NCI-H187 (cell line): ENCODE measurements at regions not wholly inside any gene's neighbourhood (a gene's known extent, or its start where the extent isn't known, plus 50 kb on each side); places are given as distances from the start of the nearest gene placed in this dataset.
"Not testable (repeated sequence)": the region's sequence is repeated elsewhere in the genome, so short reads cannot be mapped to it uniquely, and the experiment has no call there.

ENCODE experiments used
- DNase-seq, 2 experiments: peaks; one replicate each; lab custom pipeline; 2025; lab: John Stamatoyannopoulos, UW

DNA sequence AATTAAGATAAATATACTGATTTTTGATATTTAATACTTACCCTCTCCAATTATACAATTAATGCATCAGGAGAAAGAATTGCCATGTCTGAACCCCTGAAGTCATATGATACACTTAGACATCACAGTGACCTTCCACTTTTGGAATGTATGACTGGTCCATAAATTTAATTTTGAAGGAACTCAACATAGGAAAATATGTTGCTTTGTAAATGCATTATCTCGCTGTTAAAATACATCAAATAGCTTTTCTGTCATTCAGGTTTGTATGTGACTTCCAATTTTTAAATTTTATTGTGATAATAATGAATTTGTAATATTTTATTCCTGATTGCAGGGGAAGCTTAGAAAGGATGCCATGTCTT, 631.9 kb upstream of the ANKRD30A start:
- no peak for DNase-seq

DNA sequence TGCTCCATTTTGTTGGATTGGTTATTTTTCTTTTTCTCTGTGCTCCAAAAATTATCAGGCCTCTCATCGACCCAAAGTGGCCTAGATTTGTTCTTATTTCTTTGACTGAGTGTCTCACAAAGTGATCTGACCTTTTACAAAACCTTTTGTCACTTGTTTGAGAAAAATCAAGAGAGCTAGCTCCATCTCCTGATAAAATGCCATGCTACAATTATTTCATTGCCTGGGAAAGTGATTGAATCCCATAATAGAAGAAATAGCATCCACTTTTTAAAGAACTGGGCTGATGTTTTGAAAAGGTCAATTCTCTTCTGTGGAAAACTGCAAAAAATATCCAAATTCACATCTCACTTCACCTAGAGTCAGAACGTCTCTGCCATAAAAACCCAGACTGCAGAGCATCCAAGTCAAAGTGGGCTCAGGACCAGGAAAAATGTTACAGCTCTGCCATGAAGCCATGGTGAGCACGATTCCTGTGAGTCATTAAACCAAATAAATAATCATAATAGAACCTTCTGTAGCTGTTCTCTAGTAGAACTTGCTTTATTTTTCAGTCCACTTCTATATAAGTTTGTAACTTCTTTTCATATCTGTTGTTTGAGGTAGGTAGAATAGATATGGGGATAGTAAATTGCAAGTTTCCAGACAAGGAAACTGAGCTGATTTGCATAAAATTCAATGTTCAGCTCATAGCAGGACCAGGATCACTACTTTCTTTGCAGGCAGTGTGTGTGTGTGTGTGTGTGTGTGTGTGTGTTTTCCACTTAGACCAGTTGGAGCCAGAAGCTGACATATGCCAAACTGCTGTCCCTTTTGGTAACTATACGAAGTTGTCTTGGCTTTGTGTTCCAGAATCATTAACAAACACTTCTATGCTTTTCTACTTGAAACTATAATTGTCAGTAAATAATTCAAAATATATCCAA, 632.5 kb upstream of the ANKRD30A start:
- DNase-seq: no peak

DNA sequence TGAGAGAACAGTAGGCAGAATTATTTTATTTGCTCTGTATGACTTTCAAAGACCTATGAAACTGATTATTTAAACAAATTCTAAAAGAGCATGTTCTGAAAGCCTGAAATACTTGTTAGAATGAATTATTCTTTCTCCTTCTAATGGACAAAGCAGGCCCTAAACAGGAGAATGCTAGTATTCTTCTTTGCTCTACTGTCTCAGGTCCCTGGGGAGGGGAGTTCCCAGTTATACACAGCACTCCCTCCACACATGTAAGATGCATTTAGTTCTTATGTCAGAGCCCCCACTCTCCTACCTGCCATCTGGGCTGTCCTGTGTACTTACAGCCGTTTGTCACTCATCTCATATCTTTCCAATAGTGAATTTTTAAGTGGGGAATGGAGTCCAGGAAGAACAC, 633.5 kb upstream of the ANKRD30A start:
- DNase-seq: no peak

DNA sequence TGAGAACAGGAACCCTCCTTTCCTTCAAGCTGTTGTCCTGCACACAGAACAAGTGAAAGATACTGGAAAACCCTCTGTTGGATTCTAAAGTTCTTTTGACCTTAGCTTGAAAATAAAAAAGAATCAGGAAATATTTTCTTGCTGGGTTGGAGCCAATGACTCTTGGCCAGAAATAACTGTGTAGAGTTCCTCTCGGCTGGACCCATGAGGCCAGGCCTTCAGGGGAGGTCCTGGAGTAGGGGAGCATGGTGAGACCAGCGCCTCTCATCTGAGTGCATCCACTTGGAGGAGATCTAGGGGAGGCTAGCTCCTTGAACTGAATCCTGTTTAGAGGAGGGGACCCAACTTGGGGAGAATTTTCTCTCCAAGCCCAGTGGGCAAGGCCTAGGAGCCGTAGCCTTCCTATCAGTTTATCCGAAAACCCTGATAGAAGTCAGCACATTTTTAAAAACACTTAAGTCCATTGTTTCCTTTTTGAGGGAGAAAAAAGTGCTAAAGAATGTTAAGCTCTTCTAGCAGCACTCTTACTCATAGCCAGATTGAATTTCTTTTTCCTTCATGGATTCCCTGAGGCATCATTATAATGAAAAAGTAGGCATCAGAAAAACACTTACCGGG, 635.7 kb upstream of the ANKRD30A start:
- DNase-seq: no peak

DNA sequence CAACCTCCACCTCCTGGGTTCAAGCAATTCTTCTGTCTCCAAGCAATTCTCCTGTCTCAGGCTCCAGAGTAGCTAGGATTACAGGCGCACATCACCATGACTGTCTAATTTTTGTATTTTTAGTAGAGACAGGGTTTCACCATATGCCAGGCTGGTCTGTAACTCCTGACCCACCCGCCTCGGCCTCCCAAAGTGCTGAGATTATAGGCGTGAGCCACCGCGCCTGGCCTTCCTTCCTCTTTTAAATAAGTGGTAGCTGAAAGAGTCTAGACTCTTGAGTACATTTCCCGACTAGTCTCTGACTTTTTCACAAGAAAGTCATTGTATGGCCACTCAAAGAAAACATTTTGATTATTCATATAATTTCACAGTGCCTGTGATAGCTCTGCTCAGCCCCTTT, 636.2 kb upstream of the ANKRD30A start:
- DNase-seq: no peak

DNA sequence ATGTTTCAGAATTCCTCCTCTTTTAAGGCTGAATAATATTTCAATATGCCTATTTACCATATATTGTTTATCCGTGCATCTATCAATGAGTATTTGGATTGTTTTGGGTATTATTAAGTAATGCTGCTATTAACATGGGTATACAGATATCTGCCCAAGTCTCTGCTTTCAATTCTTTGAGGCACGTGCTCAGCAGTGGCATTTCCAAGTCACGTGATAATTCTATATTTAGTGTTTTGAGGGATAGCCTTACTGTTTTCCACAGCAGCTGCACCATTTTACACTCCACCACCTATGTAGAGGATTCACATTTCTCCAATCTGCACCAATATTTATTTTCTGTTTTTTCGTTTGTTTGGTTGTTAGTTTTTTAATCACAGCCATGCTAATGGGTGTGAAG, 636.8 kb upstream of the ANKRD30A start:
- DNase-seq: no peak

DNA sequence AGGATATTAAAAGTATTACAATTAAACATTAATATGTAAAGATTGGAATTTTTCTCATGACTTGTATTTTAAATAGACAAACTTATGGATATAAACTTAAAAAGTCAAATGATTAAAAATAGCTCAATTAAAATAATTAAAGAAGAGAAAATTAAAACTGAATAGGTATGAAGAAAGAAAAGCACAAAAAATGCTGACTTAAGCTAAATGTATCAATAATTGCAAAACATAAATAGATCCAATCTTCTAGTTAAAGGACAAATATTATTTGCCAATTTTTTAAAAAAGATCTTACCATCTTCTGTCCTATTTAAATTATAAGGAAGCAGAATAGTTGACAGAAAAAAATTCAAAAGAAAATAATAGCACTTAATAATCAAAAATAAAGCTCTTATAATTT, 646.3 kb upstream of the ANKRD30A start:
- no peak for DNase-seq

DNA sequence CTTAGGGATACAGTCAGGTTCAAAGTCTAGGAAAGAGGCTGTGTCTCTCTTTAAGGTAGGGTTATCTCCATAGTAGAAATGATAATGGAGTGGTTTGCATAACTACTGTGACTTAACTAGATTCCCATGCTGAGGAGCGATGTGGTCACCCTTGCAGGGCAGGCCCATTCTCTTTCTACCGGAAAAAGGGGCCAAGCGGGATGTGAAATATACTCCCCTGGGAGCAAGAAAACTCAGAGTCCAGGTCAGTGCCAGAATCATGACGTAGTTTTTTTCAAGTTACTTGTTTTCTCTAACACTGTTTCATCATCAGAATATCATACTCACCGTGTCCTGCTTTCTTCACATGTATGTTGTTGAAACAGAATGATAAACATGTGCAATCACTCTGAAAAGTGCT, 649.0 kb upstream of the ANKRD30A start:
- no peak for DNase-seq

DNA sequence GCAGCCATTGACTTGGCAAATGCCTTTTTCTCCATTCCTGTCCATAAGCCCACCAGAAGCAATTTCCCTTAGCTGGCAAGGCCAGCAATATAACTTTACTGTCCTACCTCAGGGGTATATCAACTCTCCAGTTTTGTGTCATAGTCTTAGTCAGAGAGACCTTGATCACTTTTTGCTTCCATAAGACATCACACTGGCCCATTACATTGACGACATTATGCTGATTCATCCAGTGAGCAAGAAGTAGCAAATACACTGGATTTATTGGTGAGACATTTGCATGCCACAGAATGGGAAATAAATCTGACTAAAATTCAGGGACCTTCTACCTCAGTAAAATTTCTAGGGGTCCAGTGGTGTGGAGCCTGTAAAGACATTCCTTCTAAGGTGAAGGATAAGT, 649.7 kb upstream of the ANKRD30A start:
- DNase-seq: no peak

DNA sequence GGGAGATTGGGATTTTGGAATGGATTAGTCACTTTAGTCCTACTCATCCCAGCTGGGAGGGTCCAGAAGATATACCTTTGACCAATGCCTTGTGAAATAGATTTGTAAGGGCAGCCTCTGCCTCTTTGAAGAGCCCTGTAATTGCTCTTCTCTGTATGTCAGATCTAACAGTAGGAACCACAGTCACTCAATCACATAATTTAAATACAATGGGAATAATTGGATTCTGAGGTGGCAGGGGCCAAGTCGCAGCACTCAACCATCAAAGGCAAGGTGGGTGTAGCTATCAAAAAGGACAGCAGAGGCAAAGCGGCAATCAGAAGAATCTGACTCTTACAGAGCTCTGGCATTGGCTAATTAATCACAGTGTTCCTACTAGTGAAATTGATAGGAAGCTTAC, 650.9 kb upstream of the ANKRD30A start:
- no peak for DNase-seq

DNA sequence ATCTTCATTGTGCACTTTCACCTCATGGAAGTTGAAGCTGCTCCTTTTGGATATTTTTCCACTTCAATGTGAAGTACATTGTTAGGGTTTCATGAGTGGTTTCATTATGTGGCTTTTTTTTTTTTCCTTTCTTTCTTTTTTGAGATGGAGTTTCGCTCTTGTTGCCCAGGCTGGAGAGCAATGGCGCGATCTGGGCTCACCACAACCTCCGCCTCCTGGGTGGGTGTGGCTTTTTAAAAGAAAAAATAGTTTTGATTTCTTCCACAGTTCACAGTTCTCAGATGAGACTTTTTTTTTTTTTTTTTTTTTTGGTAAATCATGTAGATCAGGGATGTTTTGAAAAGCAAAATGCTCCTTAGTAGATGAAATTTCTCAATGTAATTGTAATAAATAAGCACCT, 652.3 kb upstream of the ANKRD30A start:
- no peak for DNase-seq

DNA sequence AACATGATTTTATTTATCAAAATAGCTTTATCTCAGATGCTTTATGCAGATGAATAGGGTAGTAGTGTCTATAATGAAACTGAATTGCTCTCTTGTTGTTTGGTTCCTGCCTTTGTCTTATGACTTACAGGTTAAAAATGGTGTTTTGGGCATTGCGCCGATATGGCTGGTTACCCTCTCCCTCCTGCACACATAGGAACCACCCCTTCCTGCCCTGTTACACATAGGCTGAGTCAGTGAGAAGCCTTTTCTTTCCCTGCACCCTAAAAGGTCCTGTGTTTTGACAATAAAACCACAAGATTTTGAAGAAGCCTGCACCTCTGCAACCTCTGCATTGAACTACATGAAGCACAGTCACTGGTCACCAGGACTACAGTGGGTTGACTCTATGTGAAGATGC, 655.8 kb upstream of the ANKRD30A start:
- no peak for DNase-seq

DNA sequence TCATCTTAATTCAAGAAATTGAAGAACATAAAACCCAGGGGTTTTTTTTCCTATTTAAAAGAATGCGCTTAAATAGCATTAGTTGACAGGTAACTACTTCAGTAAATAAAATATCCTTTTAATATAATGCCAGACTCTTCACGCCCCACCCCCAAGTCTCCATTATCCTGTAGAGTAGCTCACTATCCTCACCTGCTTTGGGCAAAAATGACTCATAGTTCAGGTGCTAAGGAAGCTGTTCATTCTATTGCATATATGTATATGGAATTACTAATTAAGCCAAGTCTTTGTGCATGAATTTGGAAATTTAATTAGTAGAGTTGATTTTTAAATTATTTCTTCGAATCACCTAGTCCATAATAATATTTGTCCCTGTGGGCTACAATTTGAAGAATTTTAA, 656.8 kb upstream of the ANKRD30A start:
- no peak for DNase-seq

DNA sequence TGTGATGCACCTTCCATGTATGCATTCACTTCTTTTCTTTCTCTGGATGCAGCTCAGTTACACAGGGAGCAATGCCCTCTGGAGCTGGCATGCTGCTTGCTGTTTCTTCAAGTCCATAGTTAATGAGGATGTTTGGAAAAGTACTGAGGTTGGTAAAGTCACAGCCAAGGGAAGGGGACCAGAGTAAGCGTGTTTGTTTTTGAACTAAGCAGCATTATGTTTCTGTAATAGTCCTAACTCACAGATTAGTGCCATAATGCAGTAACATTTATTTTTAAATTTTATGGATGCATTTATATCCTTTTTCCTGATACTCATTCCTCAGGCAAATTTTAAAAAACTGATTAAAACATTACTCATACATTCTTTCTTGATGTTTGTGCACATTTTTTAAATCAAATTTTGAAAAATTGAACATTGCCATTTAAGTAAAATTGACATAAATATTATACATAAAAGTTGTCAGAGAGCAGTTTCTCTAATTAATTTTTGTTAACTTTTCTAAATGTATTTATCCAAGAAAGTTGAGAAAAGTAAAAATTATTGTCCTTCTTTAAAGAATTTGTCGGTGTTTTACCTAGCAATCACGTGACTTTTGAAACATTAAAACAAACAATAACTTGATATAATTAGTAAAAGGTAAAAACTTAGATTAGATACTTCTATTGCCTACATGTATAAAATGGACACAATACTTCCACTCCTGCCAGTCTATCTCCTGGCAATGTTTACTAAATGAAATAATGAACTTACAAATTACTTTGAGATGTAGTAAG, 659.6 kb upstream of the ANKRD30A start:
- no peak for DNase-seq

DNA sequence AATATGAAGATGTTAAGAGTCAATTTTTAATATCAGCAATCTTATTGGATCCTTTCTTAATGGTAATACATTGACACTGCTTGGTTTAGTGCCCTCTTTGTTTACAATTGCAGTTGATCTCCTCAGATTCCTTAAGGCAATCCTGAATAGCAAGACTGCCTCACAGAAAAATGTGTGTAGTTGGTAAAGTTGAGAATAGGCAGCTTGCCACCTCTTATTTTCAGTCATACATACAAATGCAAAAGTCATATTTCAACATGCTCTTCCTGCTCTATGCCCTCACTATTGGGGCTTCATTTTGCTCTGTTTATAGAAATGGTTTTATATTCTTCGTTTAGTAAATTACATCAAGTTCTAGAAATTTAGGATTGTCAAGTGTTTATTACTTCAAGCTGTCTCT, 661.1 kb upstream of the ANKRD30A start:
- DNase-seq: no peak

DNA sequence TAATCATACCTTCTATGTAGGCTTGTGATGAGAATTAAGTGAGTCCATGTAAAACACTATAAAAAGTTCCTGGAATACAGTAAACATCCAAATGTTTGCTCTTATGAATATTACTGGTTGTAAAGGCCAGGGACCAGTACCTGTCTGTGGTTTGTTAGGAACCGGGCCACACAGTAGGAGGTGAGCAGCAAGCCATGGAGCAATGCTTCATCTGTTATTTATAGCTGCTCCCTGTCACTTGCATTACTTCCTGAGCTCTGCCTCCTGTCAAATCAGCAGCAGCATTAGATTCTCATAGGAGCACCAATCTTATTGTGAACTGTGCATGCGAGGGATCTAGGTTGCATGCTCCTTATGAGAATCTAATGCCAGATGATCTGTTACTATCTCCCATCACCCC, 662.0 kb upstream of the ANKRD30A start:
- no peak for DNase-seq

DNA sequence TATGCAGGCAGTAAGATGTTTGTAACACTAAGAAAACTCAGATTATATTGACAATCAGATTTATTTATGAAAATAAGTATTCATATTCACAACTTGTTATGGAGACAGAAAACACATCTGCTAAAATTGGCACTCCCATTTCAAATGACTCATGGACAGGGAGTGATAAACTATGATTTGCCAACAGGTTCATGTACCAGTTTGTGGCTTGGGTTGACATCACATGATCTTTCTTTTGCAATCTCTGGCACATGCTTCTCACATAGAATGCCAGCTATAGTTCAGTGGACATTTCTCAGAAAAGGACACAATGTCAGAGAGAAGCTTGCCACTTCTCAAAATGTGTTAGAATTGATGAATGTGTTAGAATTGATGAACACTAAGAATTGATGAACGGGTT, 663.2 kb upstream of the ANKRD30A start:
- DNase-seq: no peak

DNA sequence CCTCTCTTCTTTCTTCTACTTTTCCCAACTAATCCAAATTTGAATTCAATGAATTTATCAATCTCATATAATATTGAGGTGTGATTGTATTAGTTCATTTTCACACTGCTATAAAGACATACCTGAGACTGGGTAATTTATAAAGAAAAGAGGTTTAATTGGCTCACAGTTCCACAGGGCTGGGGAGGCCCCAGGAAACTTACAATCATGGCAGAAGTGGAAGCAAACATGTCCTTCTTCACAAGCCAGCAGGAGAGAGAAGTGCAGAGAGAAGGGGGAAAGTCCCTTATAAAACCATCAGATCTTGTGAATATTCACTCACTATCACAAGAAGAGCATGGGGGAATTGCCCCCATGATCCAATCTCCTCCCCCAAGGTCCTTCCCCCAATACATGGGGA, 667.0 kb upstream of the ANKRD30A start:
- not testable (repeated sequence) for DNase-seq

DNA sequence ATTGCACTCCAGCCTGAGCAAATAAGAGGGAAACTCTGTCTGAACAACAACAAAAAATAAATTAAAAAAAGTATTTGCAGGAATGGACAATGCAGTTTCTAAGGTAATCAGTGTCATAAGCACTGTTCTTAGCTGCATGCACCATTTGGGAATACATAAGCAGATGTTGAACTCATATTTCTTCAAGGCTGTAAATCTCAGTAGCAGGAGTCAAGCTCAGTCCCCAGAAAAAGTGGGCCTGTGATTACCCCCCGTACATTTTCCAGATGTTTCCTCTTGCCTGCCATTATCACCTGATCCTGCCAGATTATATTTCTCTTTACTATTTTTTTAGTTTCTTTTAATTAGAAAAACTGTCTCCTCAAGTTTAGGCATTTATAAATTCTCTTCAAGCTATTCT, 667.6 kb upstream of the ANKRD30A start:
- no peak for DNase-seq

DNA sequence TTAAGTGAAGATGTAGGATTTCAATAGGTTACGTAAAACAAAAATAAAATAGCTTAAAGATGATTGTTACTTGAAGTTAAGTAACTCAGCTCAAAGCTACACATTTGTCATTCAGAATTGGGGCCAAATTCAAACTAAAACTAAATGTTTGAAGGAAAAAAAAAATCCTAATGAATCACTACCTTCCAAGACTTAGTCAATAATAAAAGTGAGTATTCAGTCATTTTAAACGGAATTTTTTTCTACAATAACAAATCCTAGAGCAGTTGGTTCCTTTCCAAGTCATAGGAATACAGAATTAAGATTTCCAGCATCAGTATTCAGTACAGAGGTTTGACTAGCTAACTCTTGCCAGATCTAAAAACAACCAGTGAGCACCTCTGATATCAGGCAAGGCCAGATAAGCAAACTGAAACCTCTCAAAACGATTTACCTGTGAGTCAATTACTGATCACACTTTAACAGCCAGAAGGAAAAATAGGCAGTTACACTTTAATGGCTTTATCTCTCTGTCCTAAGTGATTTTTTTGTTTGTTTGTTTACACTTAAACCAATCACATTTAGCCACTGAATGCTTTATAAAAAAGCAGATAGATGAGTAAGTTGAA, 669.8 kb upstream of the ANKRD30A start:
- DNase-seq: no peak

DNA sequence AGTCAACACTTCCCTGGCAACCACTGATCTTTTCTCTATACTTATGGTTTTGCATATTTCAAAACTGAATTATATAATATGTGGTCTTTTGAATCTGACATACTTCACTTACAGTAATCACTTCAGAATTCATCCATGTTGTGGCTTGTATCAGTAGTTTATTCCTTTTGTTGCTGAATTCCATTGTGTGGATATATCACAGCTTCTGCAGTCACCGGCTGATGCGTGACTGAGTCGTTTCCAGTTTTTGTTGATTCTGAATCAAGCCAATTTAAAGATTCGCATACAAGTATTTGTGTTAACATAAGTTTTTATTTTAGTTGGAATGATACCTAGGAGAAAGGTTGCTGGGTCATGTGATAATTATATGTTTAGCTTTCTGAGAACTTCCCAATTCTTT, 672.5 kb upstream of the ANKRD30A start:
- no peak for DNase-seq

DNA sequence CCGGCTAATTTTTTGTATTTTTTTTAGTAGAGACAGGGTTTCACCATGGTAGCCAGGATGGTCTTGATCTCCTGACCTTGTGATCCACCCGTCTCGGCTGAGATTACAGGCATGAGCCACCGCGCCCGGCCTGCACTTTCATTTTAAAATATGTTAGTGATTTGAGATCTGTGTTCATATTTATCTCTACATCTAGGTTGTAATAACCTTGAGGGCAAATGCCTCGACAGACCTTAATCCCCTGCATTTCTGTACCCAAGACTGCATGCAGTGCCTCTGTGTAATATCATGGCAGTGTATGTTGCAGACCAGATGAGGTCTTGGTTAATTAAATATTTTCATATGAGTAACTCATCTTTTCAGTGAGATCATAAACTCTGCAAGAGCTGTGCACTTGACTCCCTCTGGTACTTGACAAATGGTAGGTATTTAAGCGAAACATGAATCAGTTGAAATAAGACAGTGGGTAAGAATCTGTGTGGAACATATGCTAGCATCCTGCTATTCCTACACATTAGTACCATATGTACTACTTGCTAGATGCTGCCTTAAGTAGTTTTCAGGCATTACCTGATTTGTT, 673.9 kb upstream of the ANKRD30A start:
- no peak for DNase-seq
